ENCODE measurements at regions not wholly inside any gene's neighbourhood (a gene's known extent, or its start where the extent isn't known, plus 50 kb on each side); places are given as distances from the start of the nearest gene placed in this dataset.

- TF ChIP-seq HNF4G (IDR thresholded peaks at IDR 0.05; ENCODE audit: borderline replicate concordance, low read depth, low read length): peak; percentile 72; the same call in 1 of the 2 replicates
- peak; percentile 37; the same call in 1 of the 2 replicates for TF ChIP-seq HNF4G (CRISPR knock-in tag; IDR thresholded peaks at IDR 0.05; ENCODE audit: borderline replicate concordance, low read depth)
- TF ChIP-seq ZNF496 (CRISPR knock-in tag; IDR thresholded peaks at IDR 0.05; ENCODE audit: insufficient replicate concordance): no peak
- TF ChIP-seq ZEB1 (IDR thresholded peaks at IDR 0.05; ENCODE audit: insufficient replicate concordance, low read depth): peak; percentile 51
- peak; percentile 52 for TF ChIP-seq ZBED4 (CRISPR knock-in tag; IDR thresholded peaks at IDR 0.05; ENCODE audit: borderline replicate concordance)
- 0 out of 2 replicates have a peak, but pooled peaks have one; percentile 36 for TF ChIP-seq ZBTB38 (CRISPR knock-in tag; IDR thresholded peaks at IDR 0.05)
- TF ChIP-seq ZKSCAN5 (CRISPR knock-in tag; IDR thresholded peaks at IDR 0.05): no peak
- TF ChIP-seq UBTF (CRISPR knock-in tag; IDR thresholded peaks at IDR 0.05): peak; percentile 37; the same call in 1 of the 2 replicates
- TF ChIP-seq U2AF2 (IDR thresholded peaks at IDR 0.05; ENCODE audit: low read depth, low read length): no peak
- no peak for TF ChIP-seq ZFP41 (CRISPR knock-in tag; IDR thresholded peaks at IDR 0.05; ENCODE audit: borderline replicate concordance)
- TF ChIP-seq ZNF34 (CRISPR knock-in tag; IDR thresholded peaks at IDR 0.05; ENCODE audit: borderline replicate concordance): 0 out of 2 replicates have a peak, but pooled peaks have one; percentile 70
- peak; percentile 72; the same call in 1 of the 2 replicates for TF ChIP-seq KLF11 (CRISPR knock-in tag; IDR thresholded peaks at IDR 0.05)
- TF ChIP-seq NR2F2 (IDR thresholded peaks at IDR 0.05; ENCODE audit: borderline replicate concordance, low read depth): peak; percentile 94
- TF ChIP-seq ASH2L (IDR thresholded peaks at IDR 0.05; ENCODE audit: insufficient read length, low read depth, low read length): peak; percentile 84
- TF ChIP-seq ARHGAP35 (CRISPR knock-in tag; IDR thresholded peaks at IDR 0.05; ENCODE audit: borderline replicate concordance): no peak
- TF ChIP-seq SIX1 (CRISPR knock-in tag; IDR thresholded peaks at IDR 0.05; ENCODE audit: borderline replicate concordance): peak; percentile 79; the same call in 1 of the 2 replicates
- no peak for TF ChIP-seq ZNF749 (CRISPR knock-in tag; IDR thresholded peaks at IDR 0.05; ENCODE audit: borderline replicate concordance)
- TF ChIP-seq SP5 (CRISPR knock-in tag; IDR thresholded peaks at IDR 0.05; ENCODE audit: borderline replicate concordance, low read depth): peak; percentile 75
- TF ChIP-seq ZNF547 (CRISPR knock-in tag; IDR thresholded peaks at IDR 0.05): peak; percentile 24; the same call in 1 of the 2 replicates
- no peak for TF ChIP-seq NR3C1 (CRISPR knock-in tag; IDR thresholded peaks at IDR 0.05)
- 0 out of 2 replicates have a peak, but pooled peaks have one; percentile 22 for TF ChIP-seq GTF3A (CRISPR knock-in tag; conservative IDR thresholded peaks at IDR 0.05)
- no peak for TF ChIP-seq FOXA1 (IDR thresholded peaks at IDR 0.05)
- TF ChIP-seq FOXA1 (CRISPR knock-in tag; IDR thresholded peaks at IDR 0.05): peak; percentile 70
- TF ChIP-seq HCFC1 (IDR thresholded peaks at IDR 0.05; ENCODE audit: low read depth, low read length): no peak
- TF ChIP-seq ARNT2 (CRISPR knock-in tag; IDR thresholded peaks at IDR 0.05; ENCODE audit: low read depth): 0 out of 2 replicates have a peak, but pooled peaks have one; percentile 32
These were observed 96.6 kb upstream of the AKIRIN2 start (continued) for GRCh38 chr6:87798393-87799278.
